ENCODE measurements at regions not wholly inside any gene's neighbourhood (a gene's known extent, or its start where the extent isn't known, plus 50 kb on each side); places are given as distances from the start of the nearest gene placed in this dataset.

DNA sequence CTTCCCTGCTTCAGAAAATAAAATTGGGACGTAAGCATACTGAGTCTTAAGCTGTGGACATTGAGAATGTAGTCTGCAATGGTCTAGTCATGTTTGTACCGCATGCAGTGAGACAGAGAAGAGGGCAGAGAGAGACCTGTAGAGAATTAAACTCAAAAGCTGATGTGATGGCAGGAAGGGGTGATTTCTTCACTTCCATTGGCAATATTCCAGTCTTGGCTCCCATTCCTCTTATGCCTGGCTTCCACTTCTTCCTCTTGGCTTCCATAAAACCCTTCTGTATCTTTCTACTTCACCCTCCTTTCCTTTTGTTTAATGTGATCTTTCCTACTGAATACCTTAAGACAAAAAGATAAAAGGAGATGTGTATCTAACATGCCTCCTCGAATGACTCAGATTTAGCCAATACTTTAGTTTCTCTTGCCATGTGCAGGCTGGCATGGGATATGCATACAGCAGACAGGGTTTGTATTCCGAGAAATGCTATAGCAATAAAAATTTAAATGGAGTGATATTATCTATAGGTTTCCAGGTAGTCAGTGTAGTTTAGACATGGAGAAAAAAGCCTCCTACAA is 423.1 kb upstream of the DYNLRB2 start:
- no peak overlapping the region for H3K4me3 ChIP-seq (ENCODE audit: low read depth in 1 of 2, low read length in 2 of 2)
- no peak overlapping the region for H3K27ac ChIP-seq (ENCODE audit: low read length)
- peaks cover 0 to 7% of the 10 kb centered on the region in 2 donors for H3K4me1 ChIP-seq (ENCODE audit: control insufficient read depth in 1 of 2, insufficient read depth in 2 of 2, low read length in 2 of 2)
- H3K36me3 ChIP-seq (ENCODE audit: control insufficient read depth in 1 of 2, insufficient read depth in 2 of 2, low read length in 2 of 2) = no peaks in the 10 kb centered on the region
- H3K9me3 ChIP-seq (ENCODE audit: control insufficient read depth in 1 of 2, low read length in 2 of 2) = no peaks in the 10 kb centered on the region
- H3K27me3 ChIP-seq (ENCODE audit: low read depth, low read length) = no peaks in the 10 kb centered on the region

GRCh38 chr16:80116711-80117110 is 424.1 kb upstream of the DYNLRB2 start:
- Histone ChIP-seq H3K27me3 (ENCODE audit: low read depth, low read length) (no peaks in the 10 kb centered on the region), H3K27ac (ENCODE audit: low read length) (no peak overlapping the region), H3K4me1 (ENCODE audit: control insufficient read depth in 1 of 2, insufficient read depth in 2 of 2, low read length in 2 of 2) (peaks cover 0 to 7% of the 10 kb centered on the region in 2 donors), H3K36me3 (ENCODE audit: control insufficient read depth in 1 of 2, insufficient read depth in 2 of 2, low read length in 2 of 2) (no peaks in the 10 kb centered on the region), H3K4me3 (ENCODE audit: low read depth in 1 of 2, low read length in 2 of 2) (no peak overlapping the region), H3K9me3 (ENCODE audit: control insufficient read depth in 1 of 2, low read length in 2 of 2) (no peaks in the 10 kb centered on the region)

DNA sequence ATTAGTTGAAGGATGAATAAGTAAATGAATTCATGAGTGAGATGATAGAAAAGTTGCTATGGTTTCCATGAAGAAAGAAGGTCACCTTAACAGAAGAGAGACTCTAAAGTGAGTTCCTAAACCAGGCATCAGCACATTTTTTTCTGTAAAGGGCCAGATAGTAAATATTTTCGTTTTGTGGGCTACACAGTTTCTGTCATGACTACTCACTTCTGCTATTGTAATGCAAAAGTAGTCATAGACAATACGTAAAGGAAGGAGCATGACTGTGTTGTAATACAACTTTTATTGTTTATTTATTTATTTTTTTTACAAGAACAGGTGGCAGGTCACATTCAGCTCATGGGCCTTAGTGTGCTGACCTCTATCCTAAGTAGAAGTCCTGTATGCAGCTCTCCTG is 426.1 kb upstream of the DYNLRB2 start:
- Histone ChIP-seq H3K4me1 (ENCODE audit: control insufficient read depth in 1 of 2, insufficient read depth in 2 of 2, low read length in 2 of 2) (peaks cover 0 to 7% of the 10 kb centered on the region in 2 donors), H3K4me3 (ENCODE audit: low read depth in 1 of 2, low read length in 2 of 2) (no peak overlapping the region)

DNA sequence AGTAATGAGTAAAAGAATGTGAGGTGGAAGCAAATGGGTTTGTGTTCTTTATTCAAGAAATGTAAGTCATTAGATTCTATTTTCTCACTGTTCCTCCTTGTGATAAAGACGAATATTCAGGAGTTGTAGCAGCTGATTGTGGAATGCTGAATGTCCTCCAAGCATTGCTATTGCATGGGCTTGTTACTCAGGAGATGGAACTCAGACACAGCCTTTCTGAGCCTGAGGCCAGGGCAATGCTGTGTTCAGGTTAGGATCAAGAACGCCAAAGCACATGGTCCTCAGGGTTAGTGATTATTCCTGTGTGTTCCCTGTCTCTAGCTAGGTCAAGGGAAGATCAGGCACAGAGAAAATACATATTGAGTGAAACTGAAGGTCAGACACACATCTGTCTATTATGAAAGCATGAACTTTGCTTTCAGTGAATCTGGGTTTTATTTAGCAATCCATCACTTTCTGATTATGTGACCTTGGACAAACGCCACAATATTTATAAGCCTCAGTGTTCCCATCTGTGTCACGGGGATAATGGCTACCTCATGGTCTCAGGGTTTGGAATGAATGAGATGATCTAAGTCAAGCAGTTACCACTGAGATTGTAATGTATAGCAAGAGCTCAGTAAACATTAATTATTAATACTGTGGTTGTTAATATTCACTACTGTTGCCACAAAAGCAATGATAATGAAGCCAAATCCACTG is 426.8 kb upstream of the DYNLRB2 start:
- H3K27ac ChIP-seq (ENCODE audit: low read length) = no peak overlapping the region
- H3K4me3 ChIP-seq (ENCODE audit: low read depth in 1 of 2, low read length in 2 of 2) = no peak overlapping the region
- H3K4me1 ChIP-seq (ENCODE audit: control insufficient read depth in 1 of 2, insufficient read depth in 2 of 2, low read length in 2 of 2) = peaks cover 0 to 7% of the 10 kb centered on the region in 2 donors
- no peaks in the 10 kb centered on the region for H3K36me3 ChIP-seq (ENCODE audit: control insufficient read depth in 1 of 2, insufficient read depth in 2 of 2, low read length in 2 of 2)
- H3K27me3 ChIP-seq (ENCODE audit: low read depth, low read length) = no peaks in the 10 kb centered on the region
- no peaks in the 10 kb centered on the region for H3K9me3 ChIP-seq (ENCODE audit: control insufficient read depth in 1 of 2, low read length in 2 of 2)

More for the DNA sequence above, 426.1 kb upstream of the DYNLRB2 start:
- no peaks in the 10 kb centered on the region for H3K27me3 ChIP-seq (ENCODE audit: low read depth, low read length)
- no peaks in the 10 kb centered on the region for H3K9me3 ChIP-seq (ENCODE audit: control insufficient read depth in 1 of 2, low read length in 2 of 2)
- H3K36me3 ChIP-seq (ENCODE audit: control insufficient read depth in 1 of 2, insufficient read depth in 2 of 2, low read length in 2 of 2) = no peaks in the 10 kb centered on the region
- no peak overlapping the region for H3K27ac ChIP-seq (ENCODE audit: low read length)

DNA sequence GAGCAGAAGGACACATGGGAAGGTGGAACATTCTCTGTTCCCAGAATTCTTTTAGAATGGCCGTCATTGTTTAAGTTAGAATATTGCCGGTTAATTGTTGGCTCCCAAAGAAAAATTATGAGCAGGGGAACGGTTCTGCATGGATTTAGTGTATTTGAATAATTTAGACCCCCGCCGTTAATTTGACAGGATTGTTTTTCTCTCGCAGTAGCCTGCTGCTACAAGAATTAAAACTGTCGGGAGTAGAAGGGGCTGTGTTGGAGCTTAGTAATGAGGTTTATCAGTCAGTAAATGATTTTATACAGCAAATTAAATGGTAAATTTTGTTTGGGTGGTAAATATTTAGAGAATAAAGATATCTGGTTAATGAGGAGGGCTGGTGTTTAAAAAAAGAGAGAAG is 431.2 kb upstream of the DYNLRB2 start:
- H3K27ac ChIP-seq (ENCODE audit: low read length) = no peak overlapping the region
- no peaks in the 10 kb centered on the region for H3K27me3 ChIP-seq (ENCODE audit: low read depth, low read length)
- peaks cover 0 to 7% of the 10 kb centered on the region in 2 donors for H3K4me1 ChIP-seq (ENCODE audit: control insufficient read depth in 1 of 2, insufficient read depth in 2 of 2, low read length in 2 of 2)
- no peaks in the 10 kb centered on the region for H3K36me3 ChIP-seq (ENCODE audit: control insufficient read depth in 1 of 2, insufficient read depth in 2 of 2, low read length in 2 of 2)
- H3K9me3 ChIP-seq (ENCODE audit: control insufficient read depth in 1 of 2, low read length in 2 of 2) = no peaks in the 10 kb centered on the region
- no peak overlapping the region for H3K4me3 ChIP-seq (ENCODE audit: low read depth in 1 of 2, low read length in 2 of 2)

DNA sequence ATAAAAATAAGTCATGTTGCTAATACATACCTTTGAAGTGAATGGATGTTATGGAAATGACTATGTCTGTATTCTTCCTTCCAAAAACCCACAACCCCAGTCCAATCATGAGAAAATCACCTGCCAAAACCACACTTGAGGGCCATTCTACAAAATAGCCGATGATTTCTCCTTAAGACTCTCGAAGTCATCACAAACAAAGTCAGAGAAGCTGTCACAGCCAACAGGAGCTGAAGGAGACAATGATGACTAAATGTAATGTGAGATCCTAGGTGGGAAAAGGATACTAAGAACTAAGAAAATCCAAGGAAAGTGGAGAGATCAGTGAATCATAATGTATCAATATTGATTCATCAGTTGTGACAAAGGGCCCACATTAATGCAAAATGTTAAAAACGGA is 432.9 kb upstream of the DYNLRB2 start:
- no peaks in the 10 kb centered on the region for H3K27me3 ChIP-seq (ENCODE audit: low read depth, low read length)
- H3K36me3 ChIP-seq (ENCODE audit: control insufficient read depth in 1 of 2, insufficient read depth in 2 of 2, low read length in 2 of 2) = no peaks in the 10 kb centered on the region
- no peaks in the 10 kb centered on the region for H3K9me3 ChIP-seq (ENCODE audit: control insufficient read depth in 1 of 2, low read length in 2 of 2)
- no peaks in the 10 kb centered on the region for H3K4me1 ChIP-seq (ENCODE audit: control insufficient read depth in 1 of 2, insufficient read depth in 2 of 2, low read length in 2 of 2)
- no peak overlapping the region for H3K27ac ChIP-seq (ENCODE audit: low read length)
- no peak overlapping the region for H3K4me3 ChIP-seq (ENCODE audit: low read depth in 1 of 2, low read length in 2 of 2)

DNA sequence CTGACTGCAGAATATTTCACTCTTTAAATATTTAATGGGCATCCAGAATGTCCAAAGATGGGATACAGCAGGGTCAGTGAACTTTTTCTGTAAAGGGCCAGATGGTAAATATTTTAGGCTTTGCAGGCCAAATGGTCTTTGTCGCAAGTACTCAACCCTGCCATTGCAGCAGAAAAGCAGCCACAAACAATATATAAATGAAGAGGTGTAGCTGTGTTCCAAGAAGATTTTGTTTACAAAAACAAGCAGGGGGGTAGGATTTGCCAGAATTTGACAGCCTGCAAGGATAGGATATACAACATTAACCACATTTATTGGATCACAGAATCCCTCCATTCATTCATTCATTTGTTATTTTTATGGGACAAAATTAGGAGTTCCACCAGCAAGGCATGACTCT is 435.0 kb upstream of the DYNLRB2 start:
- H3K4me3 ChIP-seq (ENCODE audit: low read depth in 1 of 2, low read length in 2 of 2) = no peak overlapping the region
- no peaks in the 10 kb centered on the region for H3K4me1 ChIP-seq (ENCODE audit: control insufficient read depth in 1 of 2, insufficient read depth in 2 of 2, low read length in 2 of 2)
- H3K36me3 ChIP-seq (ENCODE audit: control insufficient read depth in 1 of 2, insufficient read depth in 2 of 2, low read length in 2 of 2) = no peaks in the 10 kb centered on the region
- no peak overlapping the region for H3K27ac ChIP-seq (ENCODE audit: low read length)
- H3K27me3 ChIP-seq (ENCODE audit: low read depth, low read length) = no peaks in the 10 kb centered on the region
- no peaks in the 10 kb centered on the region for H3K9me3 ChIP-seq (ENCODE audit: control insufficient read depth in 1 of 2, low read length in 2 of 2)

GRCh38 chr16:80105160-80105559 is 435.6 kb upstream of the DYNLRB2 start:
- no peaks in the 10 kb centered on the region for H3K9me3 ChIP-seq (ENCODE audit: control insufficient read depth in 1 of 2, low read length in 2 of 2)
- H3K27me3 ChIP-seq (ENCODE audit: low read depth, low read length) = no peaks in the 10 kb centered on the region
- no peaks in the 10 kb centered on the region for H3K36me3 ChIP-seq (ENCODE audit: control insufficient read depth in 1 of 2, insufficient read depth in 2 of 2, low read length in 2 of 2)
- H3K4me1 ChIP-seq (ENCODE audit: control insufficient read depth in 1 of 2, insufficient read depth in 2 of 2, low read length in 2 of 2) = no peaks in the 10 kb centered on the region
- H3K4me3 ChIP-seq (ENCODE audit: low read depth in 1 of 2, low read length in 2 of 2) = no peak overlapping the region
- H3K27ac ChIP-seq (ENCODE audit: low read length) = no peak overlapping the region

- Histone ChIP-seq H3K9me3 (ENCODE audit: control insufficient read depth in 1 of 2, low read length in 2 of 2) (no peaks in the 10 kb centered on the region), H3K36me3 (ENCODE audit: control insufficient read depth in 1 of 2, insufficient read depth in 2 of 2, low read length in 2 of 2) (no peaks in the 10 kb centered on the region), H3K27me3 (ENCODE audit: low read depth, low read length) (no peaks in the 10 kb centered on the region), H3K27ac (ENCODE audit: low read length) (no peak overlapping the region), H3K4me3 (ENCODE audit: low read depth in 1 of 2, low read length in 2 of 2) (no peak overlapping the region), H3K4me1 (ENCODE audit: control insufficient read depth in 1 of 2, insufficient read depth in 2 of 2, low read length in 2 of 2) (no peaks in the 10 kb centered on the region)
These were observed 436.4 kb upstream of the DYNLRB2 start for GRCh38 chr16:80104401-80104800.

DNA sequence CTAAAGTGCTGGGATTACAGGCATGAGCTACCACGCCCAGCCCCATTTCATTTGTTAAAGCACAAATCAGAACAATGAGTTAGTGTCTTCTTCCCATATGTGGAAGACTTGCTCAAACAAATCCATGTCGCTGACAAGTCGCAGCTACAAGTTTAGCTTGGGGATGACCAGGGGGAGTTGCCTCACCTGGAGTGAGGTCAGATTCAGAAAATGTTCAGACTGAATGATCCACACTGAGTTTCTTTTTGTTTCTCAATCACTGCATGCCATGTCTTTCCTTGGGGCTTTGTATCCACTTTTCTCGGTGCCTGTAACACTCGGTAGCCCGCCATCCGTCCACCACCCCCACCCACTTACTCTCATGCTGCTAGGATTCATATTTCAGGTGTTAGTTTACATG is 437.3 kb upstream of the DYNLRB2 start:
- Histone ChIP-seq H3K27ac (ENCODE audit: low read length) (no peak overlapping the region), H3K9me3 (ENCODE audit: control insufficient read depth in 1 of 2, low read length in 2 of 2) (no peaks in the 10 kb centered on the region), H3K27me3 (ENCODE audit: low read depth, low read length) (no peaks in the 10 kb centered on the region), H3K4me3 (ENCODE audit: low read depth in 1 of 2, low read length in 2 of 2) (no peak overlapping the region), H3K36me3 (ENCODE audit: control insufficient read depth in 1 of 2, insufficient read depth in 2 of 2, low read length in 2 of 2) (no peaks in the 10 kb centered on the region), H3K4me1 (ENCODE audit: control insufficient read depth in 1 of 2, insufficient read depth in 2 of 2, low read length in 2 of 2) (no peaks in the 10 kb centered on the region)

DNA sequence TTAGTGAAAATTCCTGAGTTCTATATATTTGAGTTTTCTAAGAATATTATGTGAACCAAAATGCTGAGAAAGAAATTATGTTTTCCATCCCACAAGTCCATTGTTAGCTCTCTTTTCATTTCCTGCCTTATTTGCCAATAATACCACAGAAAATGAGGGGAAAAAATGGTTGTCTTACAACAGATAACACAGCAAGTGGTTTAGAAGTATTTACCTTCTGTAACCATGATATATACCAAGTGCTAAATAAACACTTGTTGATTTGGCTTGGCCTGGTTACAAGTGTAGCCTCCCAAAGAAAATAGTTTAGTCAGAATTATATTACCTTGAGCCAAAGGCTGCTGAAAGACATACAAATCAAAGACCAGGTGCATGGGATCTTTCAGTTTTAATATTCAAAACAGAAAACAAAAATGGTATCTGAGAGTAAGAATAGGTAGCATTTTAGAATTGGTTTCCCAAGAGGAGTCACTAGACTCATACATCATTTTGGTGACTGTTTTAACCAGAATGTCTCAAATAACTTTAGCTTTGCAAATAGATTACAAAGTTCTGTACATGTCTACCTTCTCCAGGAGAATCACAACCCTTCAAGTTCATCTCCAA is 439.8 kb upstream of the DYNLRB2 start:
- H3K4me1 ChIP-seq (ENCODE audit: control insufficient read depth in 1 of 2, insufficient read depth in 2 of 2, low read length in 2 of 2) = no peaks in the 10 kb centered on the region
- H3K4me3 ChIP-seq (ENCODE audit: low read depth in 1 of 2, low read length in 2 of 2) = no peak overlapping the region
- no peaks in the 10 kb centered on the region for H3K36me3 ChIP-seq (ENCODE audit: control insufficient read depth in 1 of 2, insufficient read depth in 2 of 2, low read length in 2 of 2)
- no peak overlapping the region for H3K27ac ChIP-seq (ENCODE audit: low read length)
- H3K9me3 ChIP-seq (ENCODE audit: control insufficient read depth in 1 of 2, low read length in 2 of 2) = peaks cover 4 to 12% of the 10 kb centered on the region in 2 donors
- no peaks in the 10 kb centered on the region for H3K27me3 ChIP-seq (ENCODE audit: low read depth, low read length)

All from muscle layer of duodenum (tissue), 2 donors.